H9 (cell line): ENCODE measurements at regions not wholly inside any gene's neighbourhood (a gene's known extent, or its start where the extent isn't known, plus 50 kb on each side); places are given as distances from the start of the nearest gene placed in this dataset.
A peak's percentile ranks its signal among the peaks of the same experiment; 100 is the strongest.

Source experiments
- DNase-seq: peaks from one replicate; pipeline ENCODE4 v3.0.0-alpha.2; 2017
- H2AFZ ChIP-seq: one replicate; pipeline ENCODE4 v1.6.1; 2013; ENCODE audit warnings: mild to moderate bottlenecking, low read length, control low read depth, moderate library complexity
- H2AK5ac ChIP-seq: 2 replicates; pipeline ENCODE4 v1.6.1; 2013; ENCODE audit warnings: low read length, control low read depth, mixed read lengths; ENCODE audit not compliant: insufficient read length
- H2BK120ac ChIP-seq: one replicate; pipeline ENCODE4 v1.6.1; 2013; ENCODE audit warnings: low read depth, mild to moderate bottlenecking, low read length, control low read depth, inconsistent platforms; ENCODE audit not compliant: poor library complexity, severe bottlenecking
- H2BK12ac ChIP-seq: 2 replicates; pipeline ENCODE4 v1.6.1; 2013; ENCODE audit warnings: low read length, control low read depth, mixed read lengths, low read depth; ENCODE audit not compliant: insufficient read length
- H2BK15ac ChIP-seq: 2 replicates; pipeline ENCODE4 v1.6.1; 2013; ENCODE audit warnings: low read depth, low read length, control low read depth
- H2BK20ac ChIP-seq: one replicate; pipeline ENCODE4 v1.6.1; 2013; ENCODE audit warnings: low read depth, mild to moderate bottlenecking, low read length, control low read depth, inconsistent platforms; ENCODE audit not compliant: poor library complexity, severe bottlenecking
- H2BK5ac ChIP-seq: 2 replicates; pipeline ENCODE4 v1.6.1; 2013; ENCODE audit warnings: low read length, control low read depth, mixed read lengths; ENCODE audit not compliant: insufficient read length
- H3K14ac ChIP-seq: 2 replicates; pipeline ENCODE4 v1.6.1; 2013; ENCODE audit warnings: low read length, control low read depth; ENCODE audit not compliant: insufficient read depth
- H3K18ac ChIP-seq: 2 replicates; pipeline ENCODE4 v1.6.1; 2013; ENCODE audit warnings: low read depth, mild to moderate bottlenecking, mixed read lengths, low read length, control low read depth; ENCODE audit not compliant: insufficient read length
- H3K23ac ChIP-seq: 2 replicates; pipeline ENCODE4 v1.6.1; 2013; ENCODE audit warnings: low read length, control low read depth, mixed read lengths, low read depth; ENCODE audit not compliant: insufficient read length
- H3K23me2 ChIP-seq: 2 replicates; pipeline ENCODE4 v1.6.1; 2013; ENCODE audit warnings: low read depth, mild to moderate bottlenecking, mixed read lengths, low read length, control low read depth; ENCODE audit not compliant: insufficient read length, poor library complexity, severe bottlenecking
- H3K27ac ChIP-seq: 2 replicates; pipeline ENCODE4 v1.5.1; 2013; ENCODE audit warnings: low read length, control low read depth, mixed read lengths, low read depth; ENCODE audit not compliant: insufficient read length
- H3K27me3 ChIP-seq: 2 replicates; pipeline ENCODE4 v1.6.1; 2013; ENCODE audit warnings: low read length, control low read depth, inconsistent platforms; ENCODE audit not compliant: insufficient read depth
- H3K4ac ChIP-seq: 2 replicates; pipeline ENCODE4 v1.6.1; 2013; ENCODE audit warnings: low read depth, mild to moderate bottlenecking, control low read depth, inconsistent platforms, low read length, moderate library complexity
- H3K4me1 ChIP-seq: 2 replicates; pipeline ENCODE4 v1.6.1; 2013; ENCODE audit warnings: low read length, control low read depth, inconsistent platforms; ENCODE audit not compliant: insufficient read depth
- H3K4me2 ChIP-seq: 2 replicates; pipeline ENCODE4 v1.6.1; 2013; ENCODE audit warnings: low read length, control low read depth, mixed read lengths; ENCODE audit not compliant: insufficient read length, insufficient read depth
- H3K56ac ChIP-seq: 2 replicates; pipeline ENCODE4 v1.6.1; 2013; ENCODE audit warnings: low read depth, mild to moderate bottlenecking, mixed read lengths, low read length, control low read depth; ENCODE audit not compliant: insufficient read length
- H3K79me1 ChIP-seq: 2 replicates; pipeline ENCODE4 v1.6.1; 2013; ENCODE audit warnings: low read depth, mild to moderate bottlenecking, moderate library complexity, low read length, control low read depth, inconsistent platforms; ENCODE audit not compliant: insufficient read depth, poor library complexity, severe bottlenecking
- H3K79me2 ChIP-seq: 2 replicates; pipeline ENCODE4 v1.6.1; 2013; ENCODE audit warnings: low read length, control low read depth, inconsistent platforms; ENCODE audit not compliant: insufficient read depth
- H3K9ac ChIP-seq: 2 replicates; pipeline ENCODE4 v1.6.1; 2013; ENCODE audit warnings: low read length, control low read depth, mixed read lengths; ENCODE audit not compliant: insufficient read length; ENCODE audit errors: extremely low read depth
- H3K9me3 ChIP-seq: one replicate; pipeline ENCODE4 v1.6.1; 2013; ENCODE audit warnings: low read depth, low read length, inconsistent platforms; ENCODE audit not compliant: control insufficient read depth
- H3T11ph ChIP-seq: one replicate; pipeline ENCODE4 v1.6.1; 2013; ENCODE audit warnings: mild to moderate bottlenecking, low read length, control low read depth, inconsistent platforms
- H4K20me1 ChIP-seq: one replicate; pipeline ENCODE4 v1.6.1; 2013; ENCODE audit not compliant: control insufficient read depth, insufficient read length, insufficient read depth
- H4K5ac ChIP-seq: 2 replicates; pipeline ENCODE4 v1.6.1; 2013; ENCODE audit warnings: low read depth, mild to moderate bottlenecking, mixed read lengths, low read length, control low read depth; ENCODE audit not compliant: insufficient read length
- H4K8ac ChIP-seq: replicated peaks from 2 replicates; pipeline ENCODE4 v1.6.1; 2013; ENCODE audit warnings: low read length, control low read depth, mixed read lengths, low read depth; ENCODE audit not compliant: insufficient read length
- H4K91ac ChIP-seq: 2 replicates; pipeline ENCODE4 v1.6.1; 2013; ENCODE audit warnings: low read depth, mild to moderate bottlenecking, moderate library complexity, mixed read lengths, low read length, control low read depth; ENCODE audit not compliant: insufficient read length
- H3K27ac Mint-ChIP-seq, 3 experiments: 2 replicates in 2 of 3; 3 replicates in 1 of 3; pipeline ENCODE4 v1.8.0; 2020 to 2021; ENCODE audit warnings: mixed read lengths in 3 of 3, mild to moderate bottlenecking in 1 of 3, moderate library complexity in 1 of 3
- H3K27me3 Mint-ChIP-seq: 2 replicates; pipeline ENCODE4 v1.8.0; 2021; ENCODE audit warnings: low read depth, mild to moderate bottlenecking, moderate library complexity, mixed read lengths
- H3K36me3 Mint-ChIP-seq, 3 experiments: 2 replicates in 2 of 3; 3 replicates in 1 of 3; pipeline ENCODE4 v1.8.0; 2020 to 2021; ENCODE audit warnings: low read depth in 3 of 3, mixed read lengths in 3 of 3; ENCODE audit not compliant: insufficient read depth in 1 of 3
- H3K4me1 Mint-ChIP-seq, 2 experiments: 2 replicates each; pipeline ENCODE4 v1.8.0; 2020; ENCODE audit warnings: mixed read lengths in 2 of 2
- H3K4me3 Mint-ChIP-seq, 2 experiments: 2 replicates in 1 of 2; 3 replicates in 1 of 2; pipeline ENCODE4 v1.8.0; 2020 to 2021; ENCODE audit warnings: mild to moderate bottlenecking in 2 of 2, mixed read lengths in 2 of 2, moderate library complexity in 1 of 2
- H3K9me3 Mint-ChIP-seq, 2 experiments: 2 replicates in 1 of 2; 3 replicates in 1 of 2; pipeline ENCODE4 v1.8.0; 2020; ENCODE audit warnings: mild to moderate bottlenecking in 2 of 2, mixed read lengths in 2 of 2, moderate library complexity in 1 of 2
- CTCF ChIP-seq: fragments of 200-600 bp; sonication (generic); conservative IDR thresholded peaks from 3 replicates; pipeline ENCODE4 v1.8.0; 2021; ENCODE audit warnings: antibody characterized with exemption, mild to moderate bottlenecking
- WGBS: extraction: QIAGEN DNeasy Blood & Tissue Kit; methylation state at CpG from one replicate; pipeline ENCODE4 v1.1.7; 2013; ENCODE audit warnings: missing lambda C conversion rate, low lambda C conversion rate, mixed read lengths; ENCODE audit not compliant: insufficient read length; ENCODE audit errors: extremely low coverage; 5-methylcytosine and 5-hydroxymethylcytosine counted together

- no peak overlapping the region for H4K8ac ChIP-seq
- Mint-ChIP-seq H3K4me3 (peak overlapping the region; percentile 42 to 66; a peak in 2 of 5 replicates), H3K9me3 (no peaks in the 10 kb centered on the region), H3K36me3 (no peaks in the 10 kb centered on the region), H3K27me3 (peaks cover 8% of the 10 kb centered on the region), H3K4me1 (peaks cover 2% of the 10 kb centered on the region in 2 experiments; a peak in 3 of 4 replicates), H3K27ac (no peak overlapping the region; a peak in 1 of 7 replicates)
- H3K14ac ChIP-seq, result no peak overlapping the region
- H3K23ac ChIP-seq, result no peak overlapping the region
- H3K56ac ChIP-seq, result no peak overlapping the region
- H3K9me3 ChIP-seq, result no peaks in the 10 kb centered on the region
- TF ChIP-seq CTCF, result no peak; the same call in 2 of the 3 replicates
- H3K4me1 ChIP-seq, result no peaks in the 10 kb centered on the region
- H2BK120ac ChIP-seq, result no peak overlapping the region
- H3K79me1 ChIP-seq, result no peaks in the 10 kb centered on the region
- H4K5ac ChIP-seq, result no peak overlapping the region
- H3K27me3 ChIP-seq, result no peaks in the 10 kb centered on the region
- H3K23me2 ChIP-seq, result no peaks in the 10 kb centered on the region
- no peak for DNase-seq
- no peak overlapping the region for H2AFZ ChIP-seq
- no peak overlapping the region for H3K4ac ChIP-seq
- no peak overlapping the region for H2AK5ac ChIP-seq
- no peak overlapping the region for H4K91ac ChIP-seq
- peak overlapping the region; percentile 30 for H3K4me2 ChIP-seq
- no peak overlapping the region for H2BK12ac ChIP-seq
- no peaks in the 10 kb centered on the region for H4K20me1 ChIP-seq
- WGBS, result no CpG with 5 or more reads among the region's 15 CpGs
- no peak overlapping the region for H3T11ph ChIP-seq
- H2BK20ac ChIP-seq, result no peak overlapping the region
- no peak overlapping the region for H2BK15ac ChIP-seq
- no peaks in the 10 kb centered on the region for H3K79me2 ChIP-seq
- H3K9ac ChIP-seq, result no peak overlapping the region
- H3K27ac ChIP-seq, result no peak overlapping the region
- H2BK5ac ChIP-seq, result no peak overlapping the region
- no peak overlapping the region for H3K18ac ChIP-seq
These were observed 79.3 kb upstream of the TBC1D3K start for GRCh38 chr17:37844977-37845293.
